H1 (cell line): ENCODE measurements at regions not wholly inside any gene's neighbourhood (a gene's known extent, or its start where the extent isn't known, plus 50 kb on each side); places are given as distances from the start of the nearest gene placed in this dataset.

ENCODE experiments used
- CTCF ChIA-PET: fragments of 300-600 bp; sonication (Branson Sonifier 250); formaldehyde crosslinking; loops from one replicate; lab custom pipeline; 2021; ENCODE audit not compliant: partially characterized antibody; lab: Charles Lee
- POLR2A ChIA-PET: fragments of 300-600 bp; sonication (Branson Sonifier 250); formaldehyde crosslinking; loops from one replicate; lab custom pipeline; 2021; ENCODE audit warnings: inconsistent platforms; ENCODE audit not compliant: partially characterized antibody; lab: Charles Lee
- DNase-seq, 2 experiments: peaks; one replicate each; pipeline versions ENCODE4 v3.0.0 to v3.0.0-alpha.2; 2010 to 2022; ENCODE audit warnings: low spot score in 2 of 2, low read depth in 1 of 2, mixed read lengths in 1 of 2
- FAIRE-seq: peaks from 2 replicates; lab custom pipeline; 2011; peaks lifted over from hg19 to GRCh38; lab: Jason Lieb, UNC
- H2AFZ ChIP-seq: 2 replicates; pipeline ENCODE4 v1.8.1; 2012; ENCODE audit warnings: low read length, inconsistent platforms
- H2AK5ac ChIP-seq: 2 replicates; pipeline ENCODE4 v1.6.1; 2013; ENCODE audit warnings: low read depth, low read length
- H2BK120ac ChIP-seq: replicated peaks from 2 replicates; pipeline ENCODE3; 2013; ENCODE audit warnings: low read depth, low read length, inconsistent platforms
- H2BK12ac ChIP-seq: 2 replicates; pipeline ENCODE4 v1.6.1; 2013; ENCODE audit warnings: low read depth, low read length
- H2BK15ac ChIP-seq: 2 replicates; pipeline ENCODE4 v1.6.1; 2013; ENCODE audit warnings: low read length
- H2BK20ac ChIP-seq: 2 replicates; pipeline ENCODE4 v1.6.1; 2013; ENCODE audit warnings: low read length
- H2BK5ac ChIP-seq: 2 replicates; pipeline ENCODE4 v1.6.1; 2013; ENCODE audit warnings: low read depth, low read length
- H3K14ac ChIP-seq: 2 replicates; pipeline ENCODE4 v1.6.1; 2013; ENCODE audit warnings: inconsistent platforms; ENCODE audit not compliant: insufficient read length
- H3K18ac ChIP-seq: 2 replicates; pipeline ENCODE4 v1.6.1; 2013; ENCODE audit warnings: low read length; ENCODE audit errors: extremely low read depth
- H3K23ac ChIP-seq: 2 replicates; pipeline ENCODE4 v1.6.1; 2013; ENCODE audit warnings: inconsistent platforms; ENCODE audit not compliant: insufficient read length
- H3K23me2 ChIP-seq: 2 replicates; pipeline ENCODE4 v1.6.1; 2013; ENCODE audit warnings: low read depth, low read length
- H3K27ac ChIP-seq: 2 replicates; pipeline ENCODE4 v1.6.1; 2011; ENCODE audit warnings: low read depth, low read length, inconsistent platforms
- H3K27me3 ChIP-seq, 4 experiments: replicated peaks in 1 of 4; 1 replicate in 1 of 4; 2 replicates in 3 of 4; pipeline versions ENCODE4 v1.6.1 to v1.8.1; 2011 to 2013; ENCODE audit warnings: low read length in 3 of 4, mild to moderate bottlenecking in 3 of 4, inconsistent platforms in 2 of 4, mixed read lengths in 2 of 4, moderate library complexity in 1 of 4; ENCODE audit not compliant: control insufficient read depth in 3 of 4, insufficient read depth in 3 of 4; ENCODE audit errors: extremely low read depth in 1 of 4
- H3K36me3 ChIP-seq, 4 experiments: 2 replicates each; pipeline versions ENCODE4 v1.6.1 to v1.8.1; 2011 to 2013; ENCODE audit warnings: mild to moderate bottlenecking in 4 of 4, low read length in 3 of 4, moderate library complexity in 2 of 4, control low read depth in 1 of 4, inconsistent platforms in 1 of 4; ENCODE audit not compliant: insufficient read depth in 4 of 4, control insufficient read depth in 2 of 4
- H3K4ac ChIP-seq: replicated peaks from 2 replicates; pipeline ENCODE3; 2013; ENCODE audit warnings: low read length, low read depth, mixed read lengths, inconsistent platforms; ENCODE audit not compliant: insufficient read length
- H3K4me1 ChIP-seq, 4 experiments: replicated peaks in 1 of 4; 1 replicate in 1 of 4; 2 replicates in 3 of 4; pipeline versions ENCODE4 v1.6.1 to v1.8.1; 2011 to 2013; ENCODE audit warnings: low read length in 3 of 4, inconsistent platforms in 2 of 4, mixed read lengths in 1 of 4; ENCODE audit not compliant: insufficient read depth in 4 of 4, control insufficient read depth in 3 of 4
- H3K4me2 ChIP-seq, 2 experiments: 2 replicates each; pipeline versions ENCODE4 v1.6.1 to v1.8.1; 2011 to 2013; ENCODE audit warnings: low read depth in 2 of 2, low read length in 2 of 2, control low read depth in 1 of 2, inconsistent platforms in 1 of 2, mild to moderate bottlenecking in 1 of 2; ENCODE audit not compliant: insufficient read depth in 1 of 2
- H3K4me3 ChIP-seq, 4 experiments: fragments of 200-600, 300-600 bp in 1 of 4; sonication (generic), shearing (Covaris generic), sonication (Bioruptor Twin) in 1 of 4; 2 replicates each; pipeline versions ENCODE4 v1.5.1 to v1.8.1; 2011 to 2016; ENCODE audit warnings: low read length in 4 of 4, low read depth in 3 of 4, control low read depth in 2 of 4, inconsistent platforms in 2 of 4, mild to moderate bottlenecking in 2 of 4, mixed read lengths in 1 of 4, moderate library complexity in 1 of 4; ENCODE audit not compliant: insufficient read depth in 2 of 4; ENCODE audit errors: extremely low read depth in 1 of 4
- H3K56ac ChIP-seq: replicated peaks from 2 replicates; pipeline ENCODE3; 2013; ENCODE audit warnings: low read depth, mild to moderate bottlenecking, mixed read lengths, low read length, inconsistent platforms; ENCODE audit not compliant: insufficient read length
- H3K79me1 ChIP-seq: 2 replicates; pipeline ENCODE4 v1.6.1; 2013; ENCODE audit warnings: low read depth, low read length, control low read depth
- H3K79me2 ChIP-seq, 2 experiments: 2 replicates each; pipeline versions ENCODE4 v1.6.1 to v1.8.1; 2012 to 2013; ENCODE audit warnings: low read length in 2 of 2, mild to moderate bottlenecking in 2 of 2, inconsistent platforms in 1 of 2; ENCODE audit not compliant: insufficient read depth in 2 of 2, control insufficient read depth in 1 of 2
- H3K9ac ChIP-seq, 4 experiments: replicated peaks in 1 of 4; 1 replicate in 1 of 4; 2 replicates in 3 of 4; pipeline versions ENCODE4 v1.6.1 to v1.8.1; 2011 to 2013; ENCODE audit warnings: low read depth in 3 of 4, low read length in 3 of 4, control low read depth in 2 of 4, mild to moderate bottlenecking in 2 of 4, moderate library complexity in 2 of 4, inconsistent platforms in 1 of 4; ENCODE audit errors: extremely low read depth in 1 of 4
- H3K9me3 ChIP-seq, 2 experiments: 2 replicates each; pipeline versions ENCODE4 v1.6.1 to v1.8.1; 2012 to 2013; ENCODE audit warnings: mild to moderate bottlenecking in 2 of 2, moderate library complexity in 2 of 2, control low read depth in 1 of 2, inconsistent platforms in 1 of 2, low read depth in 1 of 2, low read length in 1 of 2, mixed read lengths in 1 of 2; ENCODE audit not compliant: insufficient read depth in 2 of 2
- H4K20me1 ChIP-seq, 2 experiments: replicated peaks in 1 of 2; 2 replicates each; pipeline versions ENCODE3 to v1.8.1; 2011 to 2013; ENCODE audit warnings: inconsistent platforms in 2 of 2, low read length in 2 of 2, mild to moderate bottlenecking in 1 of 2; ENCODE audit not compliant: insufficient read depth in 2 of 2, control insufficient read depth in 1 of 2
- H4K5ac ChIP-seq: 2 replicates; pipeline ENCODE4 v1.6.1; 2013; ENCODE audit warnings: low read length, low read depth, mixed read lengths, inconsistent platforms; ENCODE audit not compliant: insufficient read length
- H4K8ac ChIP-seq: 2 replicates; pipeline ENCODE4 v1.8.0; 2013; ENCODE audit warnings: mild to moderate bottlenecking, moderate library complexity, low read length, inconsistent platforms; ENCODE audit not compliant: insufficient read depth; ENCODE audit errors: extremely low read depth
- H4K91ac ChIP-seq: replicated peaks from 2 replicates; pipeline ENCODE3; 2013; ENCODE audit warnings: low read length, mixed read lengths, inconsistent platforms; ENCODE audit not compliant: insufficient read length
- CEBPB ChIP-seq: IDR thresholded peaks from 2 replicates; pipeline ENCODE4 v1.6.1; 2012; ENCODE audit warnings: low read depth, low read length
- HDAC2 ChIP-seq, 2 experiments: fragments of 300-600 bp in 1 of 2; sonication (generic) in 1 of 2; IDR thresholded peaks; 2 replicates each; pipeline ENCODE4 v1.6.1; 2011 to 2012; ENCODE audit warnings: low read depth in 2 of 2, low read length in 2 of 2, mild to moderate bottlenecking in 2 of 2, moderate library complexity in 2 of 2, borderline replicate concordance in 1 of 2, inconsistent platforms in 1 of 2
- SAP30 ChIP-seq: fragments of 300-600 bp; sonication (generic); IDR thresholded peaks from 2 replicates; pipeline ENCODE4 v1.7.1; 2012; ENCODE audit warnings: low read length, moderate library complexity, mild to moderate bottlenecking, inconsistent platforms; ENCODE audit not compliant: insufficient read depth, insufficient replicate concordance
- YY1 ChIP-seq: IDR thresholded peaks from 2 replicates; pipeline ENCODE4 v1.6.1; 2011; ENCODE audit warnings: low read depth, mild to moderate bottlenecking, low read length
- WGBS, 2 experiments: shearing (Covaris generic) in 1 of 2; methylation state at CpG; one replicate each; pipeline versions ENCODE4 v1.1.6 to v1.1.7; 2013 to 2015; ENCODE audit warnings: low lambda C conversion rate in 2 of 2, mixed read lengths in 2 of 2, inconsistent platforms in 1 of 2, low coverage in 1 of 2, missing lambda C conversion rate in 1 of 2; ENCODE audit not compliant: insufficient replicate concordance in 2 of 2, insufficient coverage in 1 of 2, insufficient read length in 1 of 2; ENCODE audit errors: extremely low coverage in 1 of 2, missing lambda C conversion rate in 1 of 2; 5-methylcytosine and 5-hydroxymethylcytosine counted together

GRCh38 chr2:83991992-83992391, 467.1 kb downstream of the SUCLG1 start:
- Histone ChIP-seq H2AFZ (0 out of 2 replicates have a peak overlapping the region, but pooled peaks have one; percentile 16), H3K79me2 (no peaks in the 10 kb centered on the region), H3K36me3 (no peaks in the 10 kb centered on the region), H4K5ac (no peak overlapping the region), H3K18ac (no peak overlapping the region), H3K56ac (no peak overlapping the region), H3K79me1 (no peaks in the 10 kb centered on the region), H3K4me3 (no peak overlapping the region), H3K4me2 (no peak overlapping the region), H3K4me1 (peaks cover 0 to 5% (median 0%) of the 10 kb centered on the region in 4 experiments; a peak in 1 of 7 replicates), H2BK5ac (no peak overlapping the region), H4K91ac (no peak overlapping the region), H3K4ac (no peak overlapping the region), H2BK15ac (no peak overlapping the region), H4K8ac (no peak overlapping the region), H2BK20ac (no peak overlapping the region), H3K27me3 (no peaks in the 10 kb centered on the region), H2BK12ac (no peak overlapping the region), H3K27ac (no peak overlapping the region), H2AK5ac (no peak overlapping the region), H2BK120ac (no peak overlapping the region), H3K9me3 (peaks cover 0 to 3% of the 10 kb centered on the region in 2 experiments; a peak in 1 of 4 replicates), H3K23ac (no peak overlapping the region), H3K23me2 (no peaks in the 10 kb centered on the region), H4K20me1 (no peaks in the 10 kb centered on the region), H3K14ac (no peak overlapping the region), H3K9ac (no peak overlapping the region)
- WGBS, 2 experiments: 92% methylated on average over 3 of the region's 3 CpGs; no CpG with 5 or more reads in 1 of the 2 experiments
- FAIRE-seq: no peak
- POLR2A ChIA-PET: no interaction called here
- CTCF ChIA-PET: no interaction called here
- no peak for DNase-seq
- TF ChIP-seq SAP30 (no peak), YY1 (no peak), CEBPB (no peak), HDAC2 (IDR thresholded peaks at IDR 0.05; ENCODE audit: borderline replicate concordance in 1 of 2, low read depth in 2 of 2, low read length in 2 of 2) (no peak)
